ENCODE measurements at regions not wholly inside any gene's neighbourhood (a gene's known extent, or its start where the extent isn't known, plus 50 kb on each side); places are given as distances from the start of the nearest gene placed in this dataset.

- TF ChIP-seq POLR2A (IDR thresholded peaks at IDR 0.05) = no peak
- no peak for TF ChIP-seq CTCF (IDR thresholded peaks at IDR 0.05)
- no peaks in the 10 kb centered on the region for H3K4me1 ChIP-seq
- ATAC-seq = no peak
- H3K27ac ChIP-seq = no peak overlapping the region
- H3K36me3 ChIP-seq (replicated peaks in 1 of 2; ENCODE audit: insufficient read depth in 1 of 2, low read depth in 2 of 2) = no peaks in the 10 kb centered on the region
- no peak for DNase-seq
- no peak overlapping the region for H3K4me3 ChIP-seq
- H3K27me3 ChIP-seq = no peaks in the 10 kb centered on the region
- no peaks in the 10 kb centered on the region for H3K9me3 ChIP-seq
- WGBS, 2 donors = 76 to 81% methylated on average over 8 of the region's 8 CpGs
- intact Hi-C loops (cut with DNase I) = no loop called here
Observed at GRCh38 chrX:39437670-39438441, 636.6 kb downstream of the MID1IP1 start.

- Histone ChIP-seq H3K27ac (no peak overlapping the region), H3K27me3 (no peaks in the 10 kb centered on the region), H3K4me3 (no peak overlapping the region), H3K4me1 (no peaks in the 10 kb centered on the region), H3K36me3 (replicated peaks in 1 of 2; ENCODE audit: insufficient read depth in 1 of 2, low read depth in 2 of 2) (no peaks in the 10 kb centered on the region), H3K9me3 (no peaks in the 10 kb centered on the region)
- TF ChIP-seq POLR2A (IDR thresholded peaks at IDR 0.05) (no peak), CTCF (IDR thresholded peaks at IDR 0.05) (no peak)
- intact Hi-C loops (cut with DNase I) = no loop called here
- WGBS, 2 donors = 67 to 82% methylated on average over 7 to 10 of the region's 11 CpGs
- ATAC-seq (no peak), DNase-seq (no peak)
Observed at GRCh38 chrX:39438603-39439602, 637.6 kb downstream of the MID1IP1 start.

- TF ChIP-seq CTCF (IDR thresholded peaks at IDR 0.05) (no peak), POLR2A (IDR thresholded peaks at IDR 0.05) (no peak)
- H3K36me3 ChIP-seq (replicated peaks in 1 of 2; ENCODE audit: insufficient read depth in 1 of 2, low read depth in 2 of 2) = no peaks in the 10 kb centered on the region
- no peak for ATAC-seq
- no peak overlapping the region for H3K4me3 ChIP-seq
- H3K4me1 ChIP-seq = no peaks in the 10 kb centered on the region
- no peak for DNase-seq
- no peaks in the 10 kb centered on the region for H3K9me3 ChIP-seq
- 62 to 80% methylated on average over 10 to 11 of the region's 11 CpGs for WGBS, 2 donors
- no peak overlapping the region for H3K27ac ChIP-seq
- intact Hi-C loops (cut with DNase I) = no loop called here
- no peaks in the 10 kb centered on the region for H3K27me3 ChIP-seq
Observed at GRCh38 chrX:39439906-39440798, 638.9 kb downstream of the MID1IP1 start.

- no peaks in the 10 kb centered on the region for H3K4me1 ChIP-seq
- H3K9me3 ChIP-seq = no peaks in the 10 kb centered on the region
- DNase-seq (no peak), ATAC-seq (no peak)
- H3K27ac ChIP-seq = no peak overlapping the region
- intact Hi-C loops (cut with DNase I) = no loop called here
- H3K27me3 ChIP-seq = no peaks in the 10 kb centered on the region
- H3K4me3 ChIP-seq = no peak overlapping the region
- no peaks in the 10 kb centered on the region for H3K36me3 ChIP-seq (replicated peaks in 1 of 2; ENCODE audit: insufficient read depth in 1 of 2, low read depth in 2 of 2)
- TF ChIP-seq POLR2A (IDR thresholded peaks at IDR 0.05) = no peak
- TF ChIP-seq CTCF (IDR thresholded peaks at IDR 0.05) = no peak
Observed at GRCh38 chrX:39440799-39441284, 639.6 kb downstream of the MID1IP1 start.

Data from body of pancreas (tissue), 4 donors.